ENCODE measurements at regions not wholly inside any gene's neighbourhood (a gene's known extent, or its start where the extent isn't known, plus 50 kb on each side); places are given as distances from the start of the nearest gene placed in this dataset.

DNA sequence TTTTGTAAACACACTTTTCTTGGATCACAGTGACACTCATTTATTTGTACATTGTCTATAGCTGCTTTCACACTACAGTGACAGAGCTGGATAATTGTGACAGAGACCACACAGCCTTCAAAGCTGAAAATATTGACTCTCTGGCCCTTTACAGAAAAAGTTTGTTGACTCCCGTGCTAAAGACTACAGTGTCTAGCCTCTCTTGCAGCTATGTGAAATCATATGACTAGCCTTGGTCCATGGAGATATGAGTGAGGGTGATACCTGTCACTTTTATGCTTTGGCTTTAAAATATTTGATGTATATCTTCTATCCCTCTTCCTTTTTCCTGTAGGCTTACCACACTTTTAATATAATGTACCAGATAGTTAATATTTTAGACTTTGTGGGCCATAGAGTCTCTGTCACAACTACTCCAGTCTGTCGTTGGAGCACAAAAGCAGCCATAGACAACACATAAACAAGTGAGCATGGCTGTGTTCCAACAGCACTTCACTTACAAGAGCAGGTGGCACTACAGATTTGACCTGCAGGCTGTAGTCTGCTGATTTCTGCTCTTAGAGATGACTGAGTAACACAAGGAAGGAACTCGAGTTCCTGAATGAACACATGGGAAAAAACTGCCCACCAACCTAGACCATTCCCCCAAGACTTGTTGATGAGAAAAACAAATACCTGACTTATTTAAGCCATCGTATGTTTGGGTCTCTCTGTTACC, 73.5 kb upstream of the ANKRD55 start:
- Mint-ChIP-seq H3K27me3 (ENCODE audit: unreplicated experiment) (peaks cover 2% of the 10 kb centered on the region), H3K36me3 (ENCODE audit: unreplicated experiment) (no peaks in the 10 kb centered on the region), H3K4me3 (ENCODE audit: unreplicated experiment) (no peak overlapping the region), H3K9me3 (ENCODE audit: unreplicated experiment) (no peaks in the 10 kb centered on the region), H3K4me1 (ENCODE audit: low read depth, unreplicated experiment) (no peaks in the 10 kb centered on the region), H3K27ac (ENCODE audit: unreplicated experiment) (no peak overlapping the region)
- no peak for DNase-seq
- TF ChIP-seq, protein P1, sequence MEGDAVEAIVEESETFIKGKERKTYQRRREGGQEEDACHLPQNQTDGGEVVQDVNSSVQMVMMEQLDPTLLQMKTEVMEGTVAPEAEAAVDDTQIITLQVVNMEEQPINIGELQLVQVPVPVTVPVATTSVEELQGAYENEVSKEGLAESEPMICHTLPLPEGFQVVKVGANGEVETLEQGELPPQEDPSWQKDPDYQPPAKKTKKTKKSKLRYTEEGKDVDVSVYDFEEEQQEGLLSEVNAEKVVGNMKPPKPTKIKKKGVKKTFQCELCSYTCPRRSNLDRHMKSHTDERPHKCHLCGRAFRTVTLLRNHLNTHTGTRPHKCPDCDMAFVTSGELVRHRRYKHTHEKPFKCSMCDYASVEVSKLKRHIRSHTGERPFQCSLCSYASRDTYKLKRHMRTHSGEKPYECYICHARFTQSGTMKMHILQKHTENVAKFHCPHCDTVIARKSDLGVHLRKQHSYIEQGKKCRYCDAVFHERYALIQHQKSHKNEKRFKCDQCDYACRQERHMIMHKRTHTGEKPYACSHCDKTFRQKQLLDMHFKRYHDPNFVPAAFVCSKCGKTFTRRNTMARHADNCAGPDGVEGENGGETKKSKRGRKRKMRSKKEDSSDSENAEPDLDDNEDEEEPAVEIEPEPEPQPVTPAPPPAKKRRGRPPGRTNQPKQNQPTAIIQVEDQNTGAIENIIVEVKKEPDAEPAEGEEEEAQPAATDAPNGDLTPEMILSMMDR (IDR thresholded peaks at IDR 0.05; ENCODE audit: partially characterized antibody, unreplicated experiment): no peak

DNA sequence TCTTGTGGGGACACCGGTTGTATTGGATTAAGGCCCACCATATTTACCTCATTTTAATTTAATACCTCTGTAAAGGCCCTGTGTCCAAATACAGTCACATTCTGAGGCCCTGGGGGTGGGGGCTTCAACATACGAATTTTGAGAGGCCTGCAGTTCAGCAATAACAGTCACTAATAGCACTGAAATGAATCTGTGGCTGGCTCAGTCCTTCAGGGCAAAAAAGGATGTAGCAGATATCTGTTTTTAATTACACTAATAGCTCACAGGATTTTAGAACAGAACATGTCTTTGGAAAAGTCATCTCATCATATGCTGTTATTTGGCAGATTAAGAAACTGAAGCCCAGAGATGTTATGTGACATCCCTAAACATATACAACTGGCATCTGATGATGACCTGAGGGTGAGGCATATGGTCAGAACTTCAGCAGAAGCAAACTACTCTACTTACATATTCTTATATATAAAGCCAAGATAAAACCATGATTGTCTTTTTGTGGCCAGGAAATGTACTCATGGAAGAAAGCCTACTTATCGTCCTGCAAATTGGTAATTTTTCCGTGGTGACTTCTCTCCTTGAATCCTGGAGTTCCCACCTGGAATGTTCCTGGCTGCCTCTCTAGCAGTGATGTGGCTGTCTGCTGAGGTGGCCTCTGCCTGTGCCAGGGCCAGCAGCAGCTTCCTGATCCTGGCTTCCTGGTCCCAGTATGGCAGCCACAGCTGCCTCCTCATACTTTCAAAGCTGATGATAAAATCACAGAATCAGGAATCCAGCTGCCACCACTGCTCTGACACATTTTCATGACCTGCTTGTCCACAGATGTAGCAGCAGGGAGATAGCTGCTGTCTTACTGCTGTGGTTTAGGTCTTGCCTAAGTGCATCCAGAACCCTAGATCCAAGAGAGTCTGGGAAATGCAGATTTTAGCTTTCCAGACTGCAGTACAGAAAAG, 72.1 kb upstream of the ANKRD55 start:
- no peak for DNase-seq
- H3K27ac Mint-ChIP-seq (ENCODE audit: unreplicated experiment): no peak overlapping the region
- H3K4me1 Mint-ChIP-seq (ENCODE audit: low read depth, unreplicated experiment): no peaks in the 10 kb centered on the region
- TF ChIP-seq, protein P1 (IDR thresholded peaks at IDR 0.05; ENCODE audit: partially characterized antibody, unreplicated experiment): no peak
- H3K36me3 Mint-ChIP-seq (ENCODE audit: unreplicated experiment): no peaks in the 10 kb centered on the region
- peaks cover 2% of the 10 kb centered on the region for H3K27me3 Mint-ChIP-seq (ENCODE audit: unreplicated experiment)
- no peak overlapping the region for H3K4me3 Mint-ChIP-seq (ENCODE audit: unreplicated experiment)
- no peaks in the 10 kb centered on the region for H3K9me3 Mint-ChIP-seq (ENCODE audit: unreplicated experiment)

DNA sequence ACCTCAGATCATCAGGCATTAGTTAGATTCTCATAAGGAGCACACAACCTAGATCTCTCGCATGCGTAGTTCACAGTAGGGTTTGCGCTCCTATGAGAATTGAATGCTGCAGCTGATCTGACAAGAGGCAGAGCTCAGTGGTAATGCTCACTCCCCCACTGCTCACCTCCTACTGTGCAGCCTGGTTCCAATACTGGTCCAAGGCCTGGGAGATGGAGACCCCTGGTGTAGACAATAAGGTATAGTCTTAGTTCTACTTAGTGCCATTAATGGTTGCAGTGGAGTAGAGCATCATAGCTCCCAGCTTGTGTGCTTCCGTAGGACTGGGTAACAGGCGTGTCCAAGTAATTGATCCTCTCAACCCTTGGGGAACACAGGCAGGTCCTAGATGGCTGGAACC, 70.4 kb upstream of the ANKRD55 start:
- Mint-ChIP-seq H3K36me3 (ENCODE audit: unreplicated experiment) (no peaks in the 10 kb centered on the region), H3K4me1 (ENCODE audit: low read depth, unreplicated experiment) (no peaks in the 10 kb centered on the region), H3K27ac (ENCODE audit: unreplicated experiment) (no peak overlapping the region), H3K9me3 (ENCODE audit: unreplicated experiment) (no peaks in the 10 kb centered on the region), H3K4me3 (ENCODE audit: unreplicated experiment) (no peak overlapping the region), H3K27me3 (ENCODE audit: unreplicated experiment) (no peaks in the 10 kb centered on the region)
- TF ChIP-seq, protein P1 (IDR thresholded peaks at IDR 0.05; ENCODE audit: partially characterized antibody, unreplicated experiment): no peak
- DNase-seq: no peak

DNA sequence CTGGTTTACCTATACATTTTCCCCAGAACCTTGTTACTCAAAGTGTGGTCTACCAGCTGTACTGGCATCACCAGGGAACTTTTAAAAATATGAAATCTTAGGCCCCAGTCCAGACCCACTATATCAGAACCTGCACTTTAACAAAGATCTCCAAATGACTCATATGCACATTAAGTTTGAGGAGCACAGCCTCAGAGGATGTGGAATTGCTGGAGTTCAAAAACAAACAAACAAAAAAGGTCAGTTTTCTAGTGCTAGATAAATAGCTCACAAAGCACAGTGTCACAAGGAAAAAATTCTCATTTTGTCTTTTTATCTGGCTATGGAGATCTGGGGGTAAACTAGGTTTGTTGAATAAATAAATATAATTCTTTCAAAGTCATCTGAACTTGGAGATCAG, 68.9 kb upstream of the ANKRD55 start:
- H3K4me3 Mint-ChIP-seq (ENCODE audit: unreplicated experiment): no peak overlapping the region
- no peaks in the 10 kb centered on the region for H3K27me3 Mint-ChIP-seq (ENCODE audit: unreplicated experiment)
- no peak for DNase-seq
- no peak overlapping the region for H3K27ac Mint-ChIP-seq (ENCODE audit: unreplicated experiment)
- TF ChIP-seq, protein P1 (IDR thresholded peaks at IDR 0.05; ENCODE audit: partially characterized antibody, unreplicated experiment): no peak
- H3K4me1 Mint-ChIP-seq (ENCODE audit: low read depth, unreplicated experiment): no peaks in the 10 kb centered on the region
- no peaks in the 10 kb centered on the region for H3K36me3 Mint-ChIP-seq (ENCODE audit: unreplicated experiment)
- H3K9me3 Mint-ChIP-seq (ENCODE audit: unreplicated experiment): no peaks in the 10 kb centered on the region

DNA sequence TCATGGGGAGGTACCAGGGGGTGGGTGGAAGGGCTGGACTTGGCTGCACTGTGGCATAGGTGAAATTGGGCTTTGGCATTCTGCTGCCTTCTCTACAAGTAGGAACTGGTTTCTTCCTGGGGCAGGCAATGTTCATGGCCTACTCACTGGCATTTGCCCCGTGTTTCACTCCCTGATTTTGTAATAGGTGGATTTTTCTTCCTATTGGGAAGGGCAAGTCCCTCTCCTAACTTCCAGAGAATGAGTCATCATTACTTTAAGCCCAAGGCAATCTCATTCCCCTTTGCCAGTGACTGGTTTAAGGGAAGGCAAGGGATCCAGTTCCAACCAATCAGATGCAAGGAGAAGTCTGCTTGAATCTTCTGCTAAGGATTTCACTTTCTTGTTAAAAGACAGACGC, 67.9 kb upstream of the ANKRD55 start:
- Mint-ChIP-seq H3K27ac (ENCODE audit: unreplicated experiment) (no peak overlapping the region), H3K4me3 (ENCODE audit: unreplicated experiment) (no peak overlapping the region), H3K36me3 (ENCODE audit: unreplicated experiment) (no peaks in the 10 kb centered on the region), H3K4me1 (ENCODE audit: low read depth, unreplicated experiment) (no peaks in the 10 kb centered on the region), H3K27me3 (ENCODE audit: unreplicated experiment) (peaks cover 3% of the 10 kb centered on the region), H3K9me3 (ENCODE audit: unreplicated experiment) (peaks cover 1% of the 10 kb centered on the region)
- TF ChIP-seq, protein P1 (IDR thresholded peaks at IDR 0.05; ENCODE audit: partially characterized antibody, unreplicated experiment): no peak
- DNase-seq: no peak

All from glutamatergic neuron (in vitro differentiated cells).